SK-N-MC (cell line): ENCODE measurements at regions not wholly inside any gene's neighbourhood (a gene's known extent, or its start where the extent isn't known, plus 50 kb on each side); places are given as distances from the start of the nearest gene placed in this dataset.

Source experiments
- EZH2 ChIP-seq: fragments of 200-600 bp; sonication (generic); IDR thresholded peaks from one replicate; pipeline ENCODE4 v1.6.1; 2017; ENCODE audit warnings: antibody characterized with exemption
- FOXP2 ChIP-seq: optimal IDR thresholded peaks from 2 replicates; pipeline ENCODE3; 2011; ENCODE audit warnings: mild to moderate bottlenecking, moderate library complexity; ENCODE audit not compliant: insufficient read depth; ENCODE audit errors: extremely low read length, control extremely low read depth
- POLR2AphosphoS5 ChIP-seq: IDR thresholded peaks from 2 replicates; pipeline ENCODE4 v1.6.1; 2012; ENCODE audit warnings: mild to moderate bottlenecking, low read depth, low read length, borderline replicate concordance

- TF ChIP-seq EZH2 (no peak), POLR2AphosphoS5 (no peak), FOXP2 (no peak)
Observed at GRCh38 chr22:35203583-35203982, 53.7 kb upstream of the HMGXB4 start.
